ENCODE measurements at regions not wholly inside any gene's neighbourhood (a gene's known extent, or its start where the extent isn't known, plus 50 kb on each side); places are given as distances from the start of the nearest gene placed in this dataset.

GRCh38 chr20:7693761-7694160 is 246.5 kb downstream of the HAO1 start:
- Histone ChIP-seq H3K79me2 (ENCODE audit: insufficient read depth, low read length) (no peaks in the 10 kb centered on the region), H3K36me3 (replicated peaks in 1 of 2; ENCODE audit: control insufficient read depth in 1 of 2, insufficient read depth in 2 of 2, low read length in 2 of 2) (no peaks in the 10 kb centered on the region), H3K9ac (ENCODE audit: insufficient read depth, low read depth, low read length) (no peak overlapping the region), H3K4me2 (ENCODE audit: low read depth, low read length) (no peak overlapping the region), H3K27me3 (ENCODE audit: control insufficient read depth in 1 of 2, insufficient read depth in 2 of 2, low read length in 2 of 2) (0 out of 5 replicates have a peak, but pooled peaks cover 0 to 2% of the 10 kb centered on the region in 2 experiments), H3K4me3 (replicated peaks in 1 of 3; ENCODE audit: insufficient read depth in 1 of 3, low read depth in 2 of 3, low read length in 3 of 3) (no peak overlapping the region), H3K4me1 (ENCODE audit: insufficient read depth, low read length) (no peaks in the 10 kb centered on the region), H3K27ac (ENCODE audit: extremely low read length, insufficient read depth, low read length) (no peak overlapping the region), H3K9me3 (ENCODE audit: low read length) (no peaks in the 10 kb centered on the region), H4K20me1 (ENCODE audit: insufficient read depth, low read length) (no peaks in the 10 kb centered on the region), H2AFZ (ENCODE audit: low read length) (no peak overlapping the region)
- no peak for DNase-seq (ENCODE audit: low spot score)
- no peak for ATAC-seq
- FAIRE-seq, result no peak
- POLR2A ChIA-PET, result no interaction called here
- intact Hi-C loops (cut with micrococcal nuclease; ENCODE audit: unreplicated experiment) (no loop called here), in situ Hi-C loops (cut with HindIII; ENCODE audit: extremely low pct_ligation_motif_present, low pct_unique_long_range_greater_than_20kb) (no loop called here)
- CTCF ChIA-PET (ENCODE audit: low intra/inter-chr PET ratio, low total read pairs), result no interaction called here
- BruUV-seq (replicated peaks), result no TSS peak
- TF ChIP-seq, protein P1, sequence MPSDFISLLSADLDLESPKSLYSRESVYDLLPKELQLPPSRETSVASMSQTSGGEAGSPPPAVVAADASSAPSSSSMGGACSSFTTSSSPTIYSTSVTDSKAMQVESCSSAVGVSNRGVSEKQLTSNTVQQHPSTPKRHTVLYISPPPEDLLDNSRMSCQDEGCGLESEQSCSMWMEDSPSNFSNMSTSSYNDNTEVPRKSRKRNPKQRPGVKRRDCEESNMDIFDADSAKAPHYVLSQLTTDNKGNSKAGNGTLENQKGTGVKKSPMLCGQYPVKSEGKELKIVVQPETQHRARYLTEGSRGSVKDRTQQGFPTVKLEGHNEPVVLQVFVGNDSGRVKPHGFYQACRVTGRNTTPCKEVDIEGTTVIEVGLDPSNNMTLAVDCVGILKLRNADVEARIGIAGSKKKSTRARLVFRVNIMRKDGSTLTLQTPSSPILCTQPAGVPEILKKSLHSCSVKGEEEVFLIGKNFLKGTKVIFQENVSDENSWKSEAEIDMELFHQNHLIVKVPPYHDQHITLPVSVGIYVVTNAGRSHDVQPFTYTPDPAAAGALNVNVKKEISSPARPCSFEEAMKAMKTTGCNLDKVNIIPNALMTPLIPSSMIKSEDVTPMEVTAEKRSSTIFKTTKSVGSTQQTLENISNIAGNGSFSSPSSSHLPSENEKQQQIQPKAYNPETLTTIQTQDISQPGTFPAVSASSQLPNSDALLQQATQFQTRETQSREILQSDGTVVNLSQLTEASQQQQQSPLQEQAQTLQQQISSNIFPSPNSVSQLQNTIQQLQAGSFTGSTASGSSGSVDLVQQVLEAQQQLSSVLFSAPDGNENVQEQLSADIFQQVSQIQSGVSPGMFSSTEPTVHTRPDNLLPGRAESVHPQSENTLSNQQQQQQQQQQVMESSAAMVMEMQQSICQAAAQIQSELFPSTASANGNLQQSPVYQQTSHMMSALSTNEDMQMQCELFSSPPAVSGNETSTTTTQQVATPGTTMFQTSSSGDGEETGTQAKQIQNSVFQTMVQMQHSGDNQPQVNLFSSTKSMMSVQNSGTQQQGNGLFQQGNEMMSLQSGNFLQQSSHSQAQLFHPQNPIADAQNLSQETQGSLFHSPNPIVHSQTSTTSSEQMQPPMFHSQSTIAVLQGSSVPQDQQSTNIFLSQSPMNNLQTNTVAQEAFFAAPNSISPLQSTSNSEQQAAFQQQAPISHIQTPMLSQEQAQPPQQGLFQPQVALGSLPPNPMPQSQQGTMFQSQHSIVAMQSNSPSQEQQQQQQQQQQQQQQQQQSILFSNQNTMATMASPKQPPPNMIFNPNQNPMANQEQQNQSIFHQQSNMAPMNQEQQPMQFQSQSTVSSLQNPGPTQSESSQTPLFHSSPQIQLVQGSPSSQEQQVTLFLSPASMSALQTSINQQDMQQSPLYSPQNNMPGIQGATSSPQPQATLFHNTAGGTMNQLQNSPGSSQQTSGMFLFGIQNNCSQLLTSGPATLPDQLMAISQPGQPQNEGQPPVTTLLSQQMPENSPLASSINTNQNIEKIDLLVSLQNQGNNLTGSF (CRISPR knock-in tag; IDR thresholded peaks at IDR 0.05), result no peak
- TF ChIP-seq ZSCAN9 (CRISPR knock-in tag; IDR thresholded peaks at IDR 0.05; ENCODE audit: borderline replicate concordance), result no peak
- TF ChIP-seq ZNF619 (CRISPR knock-in tag; IDR thresholded peaks at IDR 0.05), result no peak
- no peak for TF ChIP-seq CSRNP1 (CRISPR knock-in tag; IDR thresholded peaks at IDR 0.05)
- TF ChIP-seq ZNF83 (CRISPR knock-in tag; IDR thresholded peaks at IDR 0.05; ENCODE audit: borderline replicate concordance), result no peak
- no peak for TF ChIP-seq MAZ (IDR thresholded peaks at IDR 0.05; ENCODE audit: borderline replicate concordance, low read depth, low read length)
- no peak for TF ChIP-seq MAZ (CRISPR knock-in tag; IDR thresholded peaks at IDR 0.05; ENCODE audit: low read depth)
- TF ChIP-seq RCOR2 (CRISPR knock-in tag; IDR thresholded peaks at IDR 0.05), result no peak
- no peak for TF ChIP-seq ZNF33A (CRISPR knock-in tag; IDR thresholded peaks at IDR 0.05; ENCODE audit: borderline replicate concordance)
- no peak for TF ChIP-seq PHF8 (CRISPR knock-in tag; IDR thresholded peaks at IDR 0.05)
- no peak for TF ChIP-seq ZMAT5 (CRISPR knock-in tag; IDR thresholded peaks at IDR 0.05; ENCODE audit: borderline replicate concordance, low read depth)
- no peak for TF ChIP-seq ZNF672 (CRISPR knock-in tag; IDR thresholded peaks at IDR 0.05)
- TF ChIP-seq, protein P2, sequence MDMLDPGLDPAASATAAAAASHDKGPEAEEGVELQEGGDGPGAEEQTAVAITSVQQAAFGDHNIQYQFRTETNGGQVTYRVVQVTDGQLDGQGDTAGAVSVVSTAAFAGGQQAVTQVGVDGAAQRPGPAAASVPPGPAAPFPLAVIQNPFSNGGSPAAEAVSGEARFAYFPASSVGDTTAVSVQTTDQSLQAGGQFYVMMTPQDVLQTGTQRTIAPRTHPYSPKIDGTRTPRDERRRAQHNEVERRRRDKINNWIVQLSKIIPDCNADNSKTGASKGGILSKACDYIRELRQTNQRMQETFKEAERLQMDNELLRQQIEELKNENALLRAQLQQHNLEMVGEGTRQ (IDR thresholded peaks at IDR 0.05; ENCODE audit: low read depth, low read length), result no peak
- TF ChIP-seq, protein P2 (CRISPR knock-in tag; IDR thresholded peaks at IDR 0.05; ENCODE audit: borderline replicate concordance), result no peak
- TF ChIP-seq KLF6 (CRISPR knock-in tag; IDR thresholded peaks at IDR 0.05), result no peak
- no peak for TF ChIP-seq ZNF317 (CRISPR knock-in tag; IDR thresholded peaks at IDR 0.05)
